ENCODE measurements at regions not wholly inside any gene's neighbourhood (a gene's known extent, or its start where the extent isn't known, plus 50 kb on each side); places are given as distances from the start of the nearest gene placed in this dataset.

- no peak for TF ChIP-seq TSHZ2 (CRISPR knock-in tag; IDR thresholded peaks at IDR 0.05)
- TF ChIP-seq PPARA (CRISPR knock-in tag; IDR thresholded peaks at IDR 0.05; ENCODE audit: borderline replicate concordance), result no peak
- no peak for TF ChIP-seq RARB (CRISPR knock-in tag; IDR thresholded peaks at IDR 0.05)
- no peak for TF ChIP-seq TOX (CRISPR knock-in tag; IDR thresholded peaks at IDR 0.05; ENCODE audit: borderline replicate concordance)
- TF ChIP-seq TCF4 (CRISPR knock-in tag; IDR thresholded peaks at IDR 0.05; ENCODE audit: borderline replicate concordance), result no peak
- no peak for TF ChIP-seq ZC3H10 (CRISPR knock-in tag; IDR thresholded peaks at IDR 0.05)
- no peak for TF ChIP-seq ISL1 (CRISPR knock-in tag; IDR thresholded peaks at IDR 0.05)
Measured at GRCh38 chr21:35633501-35633900, 426.8 kb downstream of the SETD4 start (continued).

- ATAC-seq, result no peak
- TF ChIP-seq GLIS3 (CRISPR knock-in tag; IDR thresholded peaks at IDR 0.05) (no peak), PATZ1 (CRISPR knock-in tag; IDR thresholded peaks at IDR 0.05; ENCODE audit: borderline replicate concordance) (no peak)
Measured at GRCh38 chr21:35632711-35633110, 427.6 kb downstream of the SETD4 start.

GRCh38 chr21:35628316-35628715 lies 432.0 kb downstream of the SETD4 start:
- TF ChIP-seq CSDC2 (CRISPR knock-in tag; IDR thresholded peaks at IDR 0.05), result no peak
- TF ChIP-seq PATZ1 (CRISPR knock-in tag; IDR thresholded peaks at IDR 0.05; ENCODE audit: borderline replicate concordance), result no peak
- no peak for TF ChIP-seq TOX (CRISPR knock-in tag; IDR thresholded peaks at IDR 0.05; ENCODE audit: borderline replicate concordance)
- ATAC-seq, result peak; percentile 73

- TF ChIP-seq RARB (CRISPR knock-in tag; IDR thresholded peaks at IDR 0.05), result no peak
- no peak for TF ChIP-seq TCF4 (CRISPR knock-in tag; IDR thresholded peaks at IDR 0.05; ENCODE audit: borderline replicate concordance)
- TF ChIP-seq CSRNP3 (CRISPR knock-in tag; IDR thresholded peaks at IDR 0.05), result no peak
- TF ChIP-seq ZNF8 (CRISPR knock-in tag; IDR thresholded peaks at IDR 0.05), result no peak
- no peak for TF ChIP-seq ESRRG (CRISPR knock-in tag; IDR thresholded peaks at IDR 0.05)
- no peak for TF ChIP-seq TOX (CRISPR knock-in tag; IDR thresholded peaks at IDR 0.05; ENCODE audit: borderline replicate concordance)
- no peak for TF ChIP-seq ZNF70 (CRISPR knock-in tag; IDR thresholded peaks at IDR 0.05)
- TF ChIP-seq CREB5 (CRISPR knock-in tag; IDR thresholded peaks at IDR 0.05; ENCODE audit: low read depth), result no peak
- no peak for TF ChIP-seq POU6F1 (CRISPR knock-in tag; IDR thresholded peaks at IDR 0.05; ENCODE audit: borderline replicate concordance, low read depth)
- TF ChIP-seq ZC3H10 (CRISPR knock-in tag; IDR thresholded peaks at IDR 0.05), result no peak
- no peak for TF ChIP-seq BACH2 (CRISPR knock-in tag; IDR thresholded peaks at IDR 0.05; ENCODE audit: borderline replicate concordance)
- TF ChIP-seq TSHZ2 (CRISPR knock-in tag; IDR thresholded peaks at IDR 0.05), result no peak
- no peak for TF ChIP-seq ZNF565 (CRISPR knock-in tag; conservative IDR thresholded peaks at IDR 0.05; ENCODE audit: low read depth)
- ATAC-seq, result no peak
Measured at GRCh38 chr21:35627462-35627861, 432.9 kb downstream of the SETD4 start.

All from SK-N-SH treated with all-trans-retinoic acid at 6 μM for 48 hours (cell line).